Lung (tissue), 11 donors: ENCODE measurements at regions not wholly inside any gene's neighbourhood (a gene's known extent, or its start where the extent isn't known, plus 50 kb on each side); places are given as distances from the start of the nearest gene placed in this dataset.
A peak's percentile ranks its signal among the peaks of the same experiment; 100 is the strongest.

Experiments used
- ATAC-seq: fragments of 200-7000 bp; cut with Tn5 transposase; one replicate; pipeline ENCODE4 v1.9.1; 2020; ENCODE audit warnings: moderate number of reproducible peaks; ENCODE audit not compliant: insufficient read depth, low FRiP score
- DNase-seq, 3 donors: peaks; one replicate each; pipeline ENCODE4 v3.0.0-alpha.2; 2013 to 2017
- H3K27ac ChIP-seq, 2 donors: one replicate each; pipeline ENCODE4 v1.5.1; 2013; ENCODE audit warnings: mild to moderate bottlenecking in 2 of 2, moderate library complexity in 2 of 2, control low read depth in 1 of 2, inconsistent platforms in 1 of 2, low read depth in 1 of 2, low read length in 1 of 2
- H3K27me3 ChIP-seq, 3 donors: one replicate each; pipeline ENCODE4 v1.5.1; 2013; ENCODE audit warnings: low read length in 2 of 3; ENCODE audit not compliant: control insufficient read depth in 3 of 3, insufficient read depth in 3 of 3
- H3K36me3 ChIP-seq, 4 donors: one replicate each; pipeline ENCODE4 v1.5.1; 2013; ENCODE audit warnings: low read length in 4 of 4, mild to moderate bottlenecking in 1 of 4, moderate library complexity in 1 of 4; ENCODE audit not compliant: control insufficient read depth in 4 of 4, insufficient read depth in 4 of 4
- H3K4me1 ChIP-seq, 5 donors: one replicate each; pipeline ENCODE4 v1.5.1; 2013; ENCODE audit warnings: low read length in 5 of 5, mild to moderate bottlenecking in 2 of 5, moderate library complexity in 1 of 5; ENCODE audit not compliant: control insufficient read depth in 5 of 5, insufficient read depth in 5 of 5
- H3K4me3 ChIP-seq: one replicate; pipeline ENCODE4 v1.5.1; 2013; ENCODE audit warnings: mild to moderate bottlenecking, control low read depth, moderate library complexity
- H3K9ac ChIP-seq, 2 donors: one replicate each; pipeline ENCODE4 v1.5.1; 2013; ENCODE audit warnings: low read length in 2 of 2, control low read depth in 1 of 2; ENCODE audit not compliant: insufficient read depth in 1 of 2
- H3K9me3 ChIP-seq, 4 donors: one replicate each; pipeline ENCODE4 v1.5.1; 2013; ENCODE audit warnings: low read length in 3 of 4, mild to moderate bottlenecking in 1 of 4, moderate library complexity in 1 of 4; ENCODE audit not compliant: control insufficient read depth in 4 of 4, insufficient read depth in 3 of 4
- CTCF ChIP-seq: IDR thresholded peaks from 2 replicates; pipeline ENCODE4 v1.5.1; 2012; ENCODE audit warnings: mild to moderate bottlenecking; ENCODE audit errors: control extremely low read depth, extremely low read depth
- WGBS, 2 donors: extraction: QIAGEN DNeasy Blood & Tissue Kit; methylation state at CpG; one replicate each; pipeline ENCODE4 v1.1.7; 2013; 5-methylcytosine and 5-hydroxymethylcytosine counted together
- donor health status: control.
- donor health status: control.
- donor health status: Bipolar disorder and iron deficiency.
- donor health status: healthy.
- donor health status: DM: yes; HTN: yes; CAD: no.

DNA sequence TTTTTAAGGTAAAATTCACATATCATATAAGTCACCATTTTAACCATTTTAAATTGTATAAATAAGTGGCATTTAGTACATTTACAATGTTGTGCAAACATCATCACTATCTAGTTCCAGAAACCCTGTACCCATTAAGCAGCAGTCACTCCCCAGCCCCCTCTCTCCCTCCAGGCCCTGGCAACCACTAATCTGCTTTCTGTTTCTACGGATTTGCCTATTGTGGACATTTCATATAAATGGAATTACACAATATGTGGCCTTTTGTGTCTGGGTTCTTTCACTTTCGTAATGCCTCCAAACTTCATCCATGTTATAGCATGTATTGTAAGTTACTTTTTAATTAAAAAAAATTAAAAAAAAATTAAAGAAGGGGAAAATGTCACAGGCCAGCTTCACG lies 58.0 kb upstream of the RAB3GAP2 start:
- ATAC-seq, result no peak
- no peak for TF ChIP-seq CTCF
- Histone ChIP-seq H3K4me1 (no peaks in the 10 kb centered on the region), H3K27me3 (no peaks in the 10 kb centered on the region), H3K9ac (no peak overlapping the region), H3K9me3 (no peaks in the 10 kb centered on the region), H3K36me3 (no peaks in the 10 kb centered on the region), H3K27ac (no peak overlapping the region), H3K4me3 (no peak overlapping the region)
- 56 to 64% methylated on average over 3 of the region's 3 CpGs for WGBS, 2 donors
- DNase-seq, result peak in 2 of 3 donors; percentile 60 to 69

- no peak overlapping the region for H3K9ac ChIP-seq
- ATAC-seq, result no peak
- no peaks in the 10 kb centered on the region for H3K4me1 ChIP-seq
- H3K9me3 ChIP-seq, result peaks cover 0 to 1% (median 0%) of the 10 kb centered on the region in 4 donors
- H3K36me3 ChIP-seq, result no peaks in the 10 kb centered on the region
- no peak overlapping the region for H3K4me3 ChIP-seq
- H3K27ac ChIP-seq, result no peak overlapping the region
- DNase-seq, result no peak
- TF ChIP-seq CTCF, result no peak
- WGBS, 2 donors, result 84 to 91% methylated on average over 6 of the region's 6 CpGs
- no peaks in the 10 kb centered on the region for H3K27me3 ChIP-seq
These were observed 54.9 kb upstream of the RAB3GAP2 start for GRCh38 chr1:220327106-220327505.

GRCh38 chr1:220326578-220326977 lies 54.3 kb upstream of the RAB3GAP2 start:
- Histone ChIP-seq H3K36me3 (no peaks in the 10 kb centered on the region), H3K4me3 (no peak overlapping the region), H3K9ac (no peak overlapping the region), H3K9me3 (peaks cover 0 to 5% (median 0%) of the 10 kb centered on the region in 4 donors), H3K27me3 (no peaks in the 10 kb centered on the region), H3K27ac (no peak overlapping the region), H3K4me1 (no peaks in the 10 kb centered on the region)
- no peak for DNase-seq
- 97% methylated on average over 2 of the region's 2 CpGs for WGBS, 2 donors
- no peak for ATAC-seq
- no peak for TF ChIP-seq CTCF

DNA sequence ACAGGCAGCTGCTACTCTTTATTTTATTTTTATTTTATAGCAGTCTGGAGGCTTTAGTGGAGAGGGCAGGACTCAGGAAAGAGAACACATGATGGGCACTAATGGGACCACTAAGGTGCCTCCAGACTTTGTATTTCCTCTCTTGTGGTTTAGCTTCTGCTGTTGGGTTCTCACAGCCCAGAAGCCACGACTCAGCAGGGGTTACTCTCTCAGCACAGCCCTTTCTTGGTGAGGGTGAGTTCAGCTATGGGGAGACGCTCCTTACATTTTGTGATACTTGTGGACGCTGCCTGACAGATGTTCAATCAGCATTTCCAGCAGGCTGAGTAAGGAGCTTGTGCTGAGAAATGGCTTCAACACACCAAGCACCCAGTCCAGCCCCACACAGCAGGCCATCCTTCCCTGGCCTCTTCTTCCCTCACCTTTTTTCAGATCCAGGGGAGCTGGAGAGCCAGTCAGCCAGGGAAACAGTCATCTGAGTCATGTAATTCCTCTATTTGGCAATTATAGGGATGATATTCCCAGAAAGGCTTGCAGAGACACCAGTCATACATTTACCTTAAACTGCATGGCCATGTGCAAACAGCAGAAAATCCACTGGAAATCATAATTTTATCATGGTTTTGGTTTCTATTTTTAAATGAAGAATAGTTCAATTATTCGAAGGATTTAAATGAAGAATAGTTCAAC lies 53.2 kb upstream of the RAB3GAP2 start:
- DNase-seq (no peak), ATAC-seq (no peak)
- Histone ChIP-seq H3K27ac (no peak overlapping the region), H3K4me3 (no peak overlapping the region), H3K36me3 (no peaks in the 10 kb centered on the region), H3K9ac (no peak overlapping the region), H3K4me1 (no peaks in the 10 kb centered on the region), H3K9me3 (peaks cover 0 to 6% (median 0%) of the 10 kb centered on the region in 4 donors), H3K27me3 (no peaks in the 10 kb centered on the region)
- no peak for TF ChIP-seq CTCF
- 76 to 79% methylated on average over 4 of the region's 4 CpGs for WGBS, 2 donors
